ENCODE measurements at regions not wholly inside any gene's neighbourhood (a gene's known extent, or its start where the extent isn't known, plus 50 kb on each side); places are given as distances from the start of the nearest gene placed in this dataset.

GRCh38 chr2:59033661-59034060 is 792.5 kb upstream of the FANCL start:
- Histone ChIP-seq H3K4me1 (ENCODE audit: low read depth) (no peaks in the 10 kb centered on the region), H3K36me3 (ENCODE audit: low read depth) (no peaks in the 10 kb centered on the region), H3K4me3 (no peak overlapping the region), H3K9me3 (no peaks in the 10 kb centered on the region)
- DNase-seq (no peak), ATAC-seq (no peak)
- TF ChIP-seq CTCF (IDR thresholded peaks at IDR 0.05): no peak
- intact Hi-C loops (cut with DNase I, micrococcal nuclease): no loop called here

- H3K4me1 ChIP-seq (ENCODE audit: low read depth): no peaks in the 10 kb centered on the region
- no peak for TF ChIP-seq CTCF (IDR thresholded peaks at IDR 0.05)
- no peak for DNase-seq
- no peaks in the 10 kb centered on the region for H3K9me3 ChIP-seq
- H3K36me3 ChIP-seq (ENCODE audit: low read depth): no peaks in the 10 kb centered on the region
- no peak for ATAC-seq
- intact Hi-C loops (cut with DNase I, micrococcal nuclease): no loop called here
- no peak overlapping the region for H3K4me3 ChIP-seq
These were observed 791.4 kb upstream of the FANCL start for GRCh38 chr2:59032499-59032898.

GRCh38 chr2:59029058-59029457 is 787.9 kb upstream of the FANCL start:
- no peak overlapping the region for H3K4me3 ChIP-seq
- no peaks in the 10 kb centered on the region for H3K36me3 ChIP-seq (ENCODE audit: low read depth)
- no peak for TF ChIP-seq CTCF (IDR thresholded peaks at IDR 0.05)
- DNase-seq: no peak
- ATAC-seq: no peak
- intact Hi-C loops (cut with DNase I, micrococcal nuclease): loop anchor here in 1 of 2 donors (10.0 kb wide), 1 partner anchor 1526 kb away; the partner anchor contains the start of gene BCL11A
- H3K9me3 ChIP-seq: no peaks in the 10 kb centered on the region
- H3K4me1 ChIP-seq (ENCODE audit: low read depth): no peaks in the 10 kb centered on the region

DNA sequence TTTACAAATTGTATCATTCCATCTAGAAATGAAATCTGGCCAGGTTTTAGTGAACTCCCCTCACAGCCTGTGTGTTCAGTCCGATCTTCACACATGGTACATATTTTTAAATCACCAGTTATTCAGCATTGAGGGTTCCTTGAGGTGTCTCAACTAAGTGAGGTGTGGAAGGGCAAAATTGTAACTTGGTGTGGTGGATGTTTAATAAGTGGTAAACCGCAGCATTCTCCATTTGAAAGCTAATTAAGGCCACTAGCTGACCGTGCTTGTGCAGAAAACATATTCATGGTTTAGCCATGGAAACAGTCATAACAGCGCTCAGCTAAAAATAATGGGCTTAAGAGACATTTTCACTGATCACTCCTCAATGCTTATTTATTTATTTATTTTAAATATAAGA is 786.2 kb upstream of the FANCL start:
- ATAC-seq (no peak), DNase-seq (no peak)
- intact Hi-C loops (cut with DNase I, micrococcal nuclease): loop anchor here in 1 of 2 donors (10.0 kb wide), 1 partner anchor 1527 kb away; the partner anchor contains the start of gene BCL11A
- no peaks in the 10 kb centered on the region for H3K9me3 ChIP-seq
- TF ChIP-seq CTCF (IDR thresholded peaks at IDR 0.05): no peak
- H3K4me1 ChIP-seq (ENCODE audit: low read depth): no peaks in the 10 kb centered on the region
- no peak overlapping the region for H3K4me3 ChIP-seq
- H3K36me3 ChIP-seq (ENCODE audit: low read depth): no peaks in the 10 kb centered on the region

GRCh38 chr2:59025157-59025757 is 784.1 kb upstream of the FANCL start:
- no peaks in the 10 kb centered on the region for H3K36me3 ChIP-seq (ENCODE audit: low read depth)
- TF ChIP-seq CTCF (IDR thresholded peaks at IDR 0.05): peak; percentile 14
- intact Hi-C loops (cut with DNase I, micrococcal nuclease): loop anchor here in 1 of 2 donors (10.0 kb wide), 1 partner anchor 1530 kb away; the partner anchor contains the start of gene BCL11A
- no peaks in the 10 kb centered on the region for H3K4me1 ChIP-seq (ENCODE audit: low read depth)
- ATAC-seq: peak; percentile 40
- no peaks in the 10 kb centered on the region for H3K9me3 ChIP-seq
- no peak overlapping the region for H3K4me3 ChIP-seq
- peak in 2 of 3 donors; percentile 50 to 55 for DNase-seq
